ENCODE measurements at regions not wholly inside any gene's neighbourhood (a gene's known extent, or its start where the extent isn't known, plus 50 kb on each side); places are given as distances from the start of the nearest gene placed in this dataset.

GRCh38 chr21:32182449-32182848 is 96.4 kb downstream of the MIS18A start (continued):
- no peak for TF ChIP-seq PBX2 (CRISPR knock-in tag; IDR thresholded peaks at IDR 0.05)
- no peak for TF ChIP-seq PCBP1 (IDR thresholded peaks at IDR 0.05; ENCODE audit: borderline replicate concordance, low read depth, low read length)
- no peak for TF ChIP-seq KDM6A (CRISPR knock-in tag; IDR thresholded peaks at IDR 0.05; ENCODE audit: low read depth)
- TF ChIP-seq GATA4 (IDR thresholded peaks at IDR 0.05; ENCODE audit: borderline replicate concordance, low read depth), result no peak
- TF ChIP-seq MATR3 (CRISPR knock-in tag; IDR thresholded peaks at IDR 0.05), result no peak
- TF ChIP-seq FUBP1 (CRISPR knock-in tag; IDR thresholded peaks at IDR 0.05; ENCODE audit: borderline replicate concordance), result no peak

GRCh38 chr21:32181457-32181856 is 97.4 kb downstream of the MIS18A start:
- FAIRE-seq, result no peak
- no peak for TF ChIP-seq ZNF879 (CRISPR knock-in tag; IDR thresholded peaks at IDR 0.05)
- TF ChIP-seq REL (CRISPR knock-in tag; conservative IDR thresholded peaks at IDR 0.05), result no peak
- no peak for TF ChIP-seq BRD4 (CRISPR knock-in tag; IDR thresholded peaks at IDR 0.05)
- TF ChIP-seq NFIC (IDR thresholded peaks at IDR 0.05; ENCODE audit: low read length), result no peak
- no peak for TF ChIP-seq ZNF432 (CRISPR knock-in tag; IDR thresholded peaks at IDR 0.05; ENCODE audit: borderline replicate concordance)
- TF ChIP-seq MZF1 (CRISPR knock-in tag; IDR thresholded peaks at IDR 0.05; ENCODE audit: borderline replicate concordance), result no peak
- TF ChIP-seq ZNF44 (CRISPR knock-in tag; IDR thresholded peaks at IDR 0.05), result no peak
- TF ChIP-seq ZNF20 (CRISPR knock-in tag; IDR thresholded peaks at IDR 0.05), result no peak
- no peak for TF ChIP-seq AKNA (CRISPR knock-in tag; IDR thresholded peaks at IDR 0.05; ENCODE audit: borderline replicate concordance)
- no peak for TF ChIP-seq ZNF530 (CRISPR knock-in tag; IDR thresholded peaks at IDR 0.05; ENCODE audit: low read depth)
- no peak for TF ChIP-seq ZNF253 (CRISPR knock-in tag; IDR thresholded peaks at IDR 0.05; ENCODE audit: borderline replicate concordance)
- no peak for TF ChIP-seq ZNF781 (CRISPR knock-in tag; IDR thresholded peaks at IDR 0.05; ENCODE audit: borderline replicate concordance, not compliant biosample characterization)

More at GRCh38 chr21:32181457-32181856, 97.4 kb downstream of the MIS18A start:
- Histone ChIP-seq H3K79me2 (ENCODE audit: insufficient read depth, low read length) (no peaks in the 10 kb centered on the region), H3K4me2 (ENCODE audit: low read depth, low read length) (no peak overlapping the region), H3K9ac (ENCODE audit: insufficient read depth, low read depth, low read length) (no peak overlapping the region), H4K20me1 (ENCODE audit: insufficient read depth, low read length) (no peaks in the 10 kb centered on the region), H3K36me3 (replicated peaks in 1 of 2; ENCODE audit: control insufficient read depth in 1 of 2, insufficient read depth in 2 of 2, low read length in 2 of 2) (no peaks in the 10 kb centered on the region), H3K4me3 (replicated peaks in 1 of 3; ENCODE audit: insufficient read depth in 1 of 3, low read depth in 2 of 3, low read length in 3 of 3) (no peak overlapping the region), H3K9me3 (ENCODE audit: low read length) (no peaks in the 10 kb centered on the region), H2AFZ (ENCODE audit: low read length) (no peak overlapping the region), H3K27me3 (ENCODE audit: control insufficient read depth in 1 of 2, insufficient read depth in 2 of 2, low read length in 2 of 2) (peaks cover 0 to 17% of the 10 kb centered on the region in 2 experiments; a peak in 3 of 5 replicates), H3K27ac (ENCODE audit: extremely low read length, insufficient read depth, low read length) (no peak overlapping the region), H3K4me1 (ENCODE audit: insufficient read depth, low read length) (no peaks in the 10 kb centered on the region)
- intact Hi-C loops (cut with micrococcal nuclease; ENCODE audit: unreplicated experiment), result no loop called here
- ATAC-seq (no peak), DNase-seq (ENCODE audit: low spot score) (no peak)
- 11% methylated on average over 1 of the region's 1 CpG for WGBS (ENCODE audit: low lambda C conversion rate)
- POLR2A ChIA-PET, result no interaction called here
- BruUV-seq (replicated peaks), result no TSS peak
- in situ Hi-C loops (cut with HindIII; ENCODE audit: extremely low pct_ligation_motif_present, low pct_unique_long_range_greater_than_20kb), result no loop called here
- CTCF ChIA-PET (ENCODE audit: low intra/inter-chr PET ratio, low total read pairs), result no interaction called here
